Upper lobe of left lung (tissue), 6 donors: ENCODE measurements at regions not wholly inside any gene's neighbourhood (a gene's known extent, or its start where the extent isn't known, plus 50 kb on each side); places are given as distances from the start of the nearest gene placed in this dataset.

Experiments
- ATAC-seq, 2 donors: fragments of 200-7000 bp; cut with Tn5 transposase; one replicate each; pipeline ENCODE4 v1.9.1; 2022; ENCODE audit warnings: mild to moderate bottlenecking in 2 of 2, moderate library complexity in 2 of 2; ENCODE audit not compliant: low FRiP score in 2 of 2
- DNase-seq, 2 donors: peaks; one replicate each; pipeline ENCODE4 v3.0.0-alpha.2; 2019 to 2020
- H3K27ac ChIP-seq, 4 donors: fragments of 200-600 bp; sonication (generic); one replicate each; pipeline ENCODE4 v1.5.1; 2016 to 2019
- H3K27me3 ChIP-seq, 4 donors: fragments of 200-600 bp; sonication (generic); one replicate each; pipeline ENCODE4 v1.5.1; 2017 to 2019
- H3K36me3 ChIP-seq, 4 donors: fragments of 200-600 bp; sonication (generic); one replicate each; pipeline ENCODE4 v1.5.1; 2016 to 2019
- H3K4me1 ChIP-seq, 4 donors: fragments of 200-600 bp; sonication (generic); one replicate each; pipeline ENCODE4 v1.5.1; 2018 to 2019
- H3K4me3 ChIP-seq, 4 donors: fragments of 200-600 bp; sonication (generic); one replicate each; pipeline ENCODE4 v1.5.1; 2017 to 2019; ENCODE audit warnings: mild to moderate bottlenecking in 2 of 4, moderate library complexity in 1 of 4
- H3K9me3 ChIP-seq, 4 donors: fragments of 200-600 bp; sonication (generic); one replicate each; pipeline ENCODE4 v1.5.1; 2018 to 2019
- CTCF ChIP-seq, 6 experiments: fragments of 450-650 bp in 4 of 6; fragments of 200-600 bp in 2 of 6; sonication (generic) in 2 of 6; IDR thresholded peaks; one replicate each; pipeline ENCODE4 v1.5.1; 2016 to 2019; ENCODE audit warnings: antibody characterized with exemption in 6 of 6
- EP300 ChIP-seq, 4 donors: sonication (generic); formaldehyde crosslinking; IDR thresholded peaks; one replicate each; pipeline ENCODE4 v1.5.1; 2017; ENCODE audit warnings: antibody characterized with exemption in 4 of 4, control low read depth in 2 of 4
- POLR2A ChIP-seq, 4 donors: fragments of 450-650 bp; IDR thresholded peaks; one replicate each; pipeline ENCODE4 v1.5.1; 2016 to 2017; ENCODE audit warnings: antibody characterized with exemption in 4 of 4, mild to moderate bottlenecking in 2 of 4
- POLR2AphosphoS5 ChIP-seq, 2 donors: sonication (generic); formaldehyde crosslinking; IDR thresholded peaks; one replicate each; pipeline ENCODE4 v1.5.1; 2017; ENCODE audit warnings: antibody characterized with exemption in 2 of 2
- WGBS, 2 donors: methylation state at CpG; one replicate each; pipeline ENCODE4 v1.1.5; 2017 to 2018; 5-methylcytosine and 5-hydroxymethylcytosine counted together
- donor health status: DM: no; HTN: no; CAD: no; lungs with moderate emphysema.
- donor health status: DM: no; HTN: yes; CAD: no; lungs with severe emphysema.

- no peak overlapping the region for H3K4me3 ChIP-seq
- H3K27me3 ChIP-seq: no peaks in the 10 kb centered on the region
- H3K4me1 ChIP-seq: no peaks in the 10 kb centered on the region
- 52 to 60% methylated on average over 2 of the region's 2 CpGs for WGBS, 2 donors
- H3K9me3 ChIP-seq: no peaks in the 10 kb centered on the region
- H3K27ac ChIP-seq: no peak overlapping the region
- DNase-seq: no peak
- ATAC-seq: no peak
- H3K36me3 ChIP-seq: no peaks in the 10 kb centered on the region
- TF ChIP-seq CTCF (IDR thresholded peaks at IDR 0.05) (no peak), POLR2A (IDR thresholded peaks at IDR 0.05) (no peak), EP300 (IDR thresholded peaks at IDR 0.05) (no peak), POLR2AphosphoS5 (IDR thresholded peaks at IDR 0.05) (no peak)
Measured at GRCh38 chr7:92997152-92997551, 120.6 kb downstream of the SAMD9 start.

- no peaks in the 10 kb centered on the region for H3K27me3 ChIP-seq
- DNase-seq (no peak), ATAC-seq (no peak)
- H3K36me3 ChIP-seq: no peaks in the 10 kb centered on the region
- no peaks in the 10 kb centered on the region for H3K4me1 ChIP-seq
- WGBS, 2 donors: 79 to 86% methylated on average over 2 of the region's 2 CpGs
- H3K4me3 ChIP-seq: no peak overlapping the region
- no peak overlapping the region for H3K27ac ChIP-seq
- no peaks in the 10 kb centered on the region for H3K9me3 ChIP-seq
- TF ChIP-seq POLR2A (IDR thresholded peaks at IDR 0.05) (no peak), POLR2AphosphoS5 (IDR thresholded peaks at IDR 0.05) (no peak), CTCF (IDR thresholded peaks at IDR 0.05) (no peak), EP300 (IDR thresholded peaks at IDR 0.05) (no peak)
Measured at GRCh38 chr7:92994901-92995300, 122.9 kb downstream of the SAMD9 start.

- Histone ChIP-seq H3K36me3 (no peaks in the 10 kb centered on the region), H3K4me1 (no peaks in the 10 kb centered on the region), H3K4me3 (no peak overlapping the region), H3K9me3 (no peaks in the 10 kb centered on the region), H3K27me3 (no peaks in the 10 kb centered on the region), H3K27ac (no peak overlapping the region)
- 85 to 89% methylated on average over 1 of the region's 1 CpG for WGBS, 2 donors
- ATAC-seq (no peak), DNase-seq (no peak)
- TF ChIP-seq EP300 (IDR thresholded peaks at IDR 0.05) (no peak), POLR2AphosphoS5 (IDR thresholded peaks at IDR 0.05) (no peak), CTCF (IDR thresholded peaks at IDR 0.05) (no peak), POLR2A (IDR thresholded peaks at IDR 0.05) (no peak)
Measured at GRCh38 chr7:92992932-92993331, 124.8 kb downstream of the SAMD9 start.

- WGBS, 2 donors: 70 to 73% methylated on average over 3 of the region's 3 CpGs
- Histone ChIP-seq H3K4me3 (no peak overlapping the region), H3K4me1 (no peaks in the 10 kb centered on the region), H3K27ac (no peak overlapping the region), H3K9me3 (no peaks in the 10 kb centered on the region), H3K36me3 (no peaks in the 10 kb centered on the region), H3K27me3 (no peaks in the 10 kb centered on the region)
- no peak for TF ChIP-seq POLR2AphosphoS5 (IDR thresholded peaks at IDR 0.05)
- TF ChIP-seq POLR2A (IDR thresholded peaks at IDR 0.05): no peak
- no peak for TF ChIP-seq CTCF (IDR thresholded peaks at IDR 0.05)
- TF ChIP-seq EP300 (IDR thresholded peaks at IDR 0.05): no peak
- DNase-seq (no peak), ATAC-seq (no peak)
Measured at GRCh38 chr7:92992483-92992882, 125.3 kb downstream of the SAMD9 start.

- 92 to 96% methylated on average over 1 of the region's 1 CpG for WGBS, 2 donors
Measured at GRCh38 chr7:92991190-92991589, 126.6 kb downstream of the SAMD9 start.

More at GRCh38 chr7:92991190-92991589, 126.6 kb downstream of the SAMD9 start:
- ATAC-seq (no peak), DNase-seq (no peak)
- H3K36me3 ChIP-seq: no peaks in the 10 kb centered on the region
- no peaks in the 10 kb centered on the region for H3K4me1 ChIP-seq
- H3K9me3 ChIP-seq: no peaks in the 10 kb centered on the region
- no peak overlapping the region for H3K4me3 ChIP-seq
- no peaks in the 10 kb centered on the region for H3K27me3 ChIP-seq
- TF ChIP-seq CTCF (IDR thresholded peaks at IDR 0.05) (no peak), EP300 (IDR thresholded peaks at IDR 0.05) (no peak), POLR2A (IDR thresholded peaks at IDR 0.05) (no peak), POLR2AphosphoS5 (IDR thresholded peaks at IDR 0.05) (no peak)
- no peak overlapping the region for H3K27ac ChIP-seq
